ENCODE measurements at regions not wholly inside any gene's neighbourhood (a gene's known extent, or its start where the extent isn't known, plus 50 kb on each side); places are given as distances from the start of the nearest gene placed in this dataset.

- H3K4me3 ChIP-seq (ENCODE audit: low read length): no peak overlapping the region
- TF ChIP-seq CTCF (conservative IDR thresholded peaks at IDR 0.05; ENCODE audit: low read depth, low read length): no peak
These were observed 75.1 kb upstream of the CAPRIN2 start for GRCh38 chr12:30829876-30830275.

GRCh38 chr12:30828686-30829085 lies 73.9 kb upstream of the CAPRIN2 start:
- no peak overlapping the region for H3K4me3 ChIP-seq (ENCODE audit: low read length)
- no peak for DNase-seq (ENCODE audit: low read depth)
- no peak for TF ChIP-seq CTCF (conservative IDR thresholded peaks at IDR 0.05; ENCODE audit: low read depth, low read length)

More at GRCh38 chr12:30829876-30830275, 75.1 kb upstream of the CAPRIN2 start:
- no peak for DNase-seq (ENCODE audit: low read depth)

DNA sequence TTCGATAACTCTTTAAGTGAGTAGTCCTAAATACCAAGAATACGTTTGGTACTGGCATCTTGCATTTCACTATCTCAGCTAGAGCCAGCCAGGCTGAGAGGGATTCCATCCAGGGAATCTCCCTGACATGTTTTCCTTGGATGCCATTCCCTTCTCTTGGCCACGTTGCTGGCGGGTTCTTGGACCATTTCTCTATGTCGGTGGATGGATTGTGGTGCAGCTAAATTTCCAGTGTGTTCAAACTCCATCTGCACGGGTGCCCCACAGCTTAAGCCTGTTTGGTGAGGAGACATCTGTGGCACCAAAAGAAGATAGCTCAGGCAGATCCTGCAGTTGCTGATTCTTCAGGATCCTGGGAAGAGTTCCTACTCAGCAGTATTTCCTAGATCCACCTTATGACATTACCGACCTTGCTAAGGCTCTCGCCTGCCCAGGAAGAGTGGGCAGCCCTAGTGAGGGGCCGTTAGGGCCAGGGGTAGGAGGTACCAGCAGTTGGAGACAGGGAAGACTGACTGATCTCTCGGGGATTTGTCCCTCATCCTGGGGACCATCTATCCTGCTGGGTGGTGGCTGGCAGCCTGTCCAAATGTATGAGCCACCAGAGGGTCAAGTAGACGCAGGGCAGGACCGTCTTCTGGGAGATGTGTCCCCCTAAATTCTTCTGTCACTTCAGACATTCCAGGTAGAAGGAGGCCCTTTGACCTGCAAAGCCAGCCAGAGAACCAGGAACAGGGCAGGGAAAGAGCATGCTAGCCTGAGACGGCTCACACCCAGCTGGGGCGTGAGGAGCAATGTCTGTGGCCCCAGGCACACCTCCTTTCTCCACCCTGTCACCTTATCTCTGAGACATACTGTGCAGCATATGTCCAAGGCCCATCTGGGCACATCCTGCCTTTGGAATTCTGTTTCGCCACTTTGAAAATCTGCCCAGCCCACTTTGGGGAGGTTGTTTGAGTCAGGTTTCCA lies 72.6 kb upstream of the CAPRIN2 start:
- no peak overlapping the region for H3K4me3 ChIP-seq (ENCODE audit: low read length)
- no peak for TF ChIP-seq CTCF (conservative IDR thresholded peaks at IDR 0.05; ENCODE audit: low read depth, low read length)
- DNase-seq (ENCODE audit: low read depth): no peak

DNA sequence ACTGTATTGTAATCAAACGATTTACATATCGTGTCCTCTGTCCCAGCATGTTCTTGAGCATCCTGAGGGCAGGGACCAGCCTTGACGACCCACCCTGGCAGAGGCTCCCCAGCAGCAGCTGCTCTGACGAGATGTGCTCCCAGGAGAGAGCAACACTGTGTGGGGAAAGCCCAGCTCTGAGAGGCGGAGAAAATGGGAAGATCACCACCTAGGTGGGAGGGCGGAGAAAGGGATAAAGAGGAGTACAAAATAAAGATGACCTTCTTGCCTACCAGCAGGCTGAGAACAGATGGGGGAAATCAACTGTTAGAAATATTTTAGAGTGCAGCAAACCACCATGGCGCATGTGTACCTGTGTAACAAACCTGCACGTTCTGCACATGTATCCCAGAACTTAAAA lies 71.5 kb upstream of the CAPRIN2 start:
- no peak overlapping the region for H3K4me3 ChIP-seq (ENCODE audit: low read length)
- TF ChIP-seq CTCF (conservative IDR thresholded peaks at IDR 0.05; ENCODE audit: low read depth, low read length): no peak
- no peak for DNase-seq (ENCODE audit: low read depth)

- DNase-seq (ENCODE audit: low read depth): no peak
- no peak for TF ChIP-seq CTCF (conservative IDR thresholded peaks at IDR 0.05; ENCODE audit: low read depth, low read length)
- H3K4me3 ChIP-seq (ENCODE audit: low read length): no peak overlapping the region
These were observed 70.6 kb upstream of the CAPRIN2 start for GRCh38 chr12:30825341-30825740.

DNA sequence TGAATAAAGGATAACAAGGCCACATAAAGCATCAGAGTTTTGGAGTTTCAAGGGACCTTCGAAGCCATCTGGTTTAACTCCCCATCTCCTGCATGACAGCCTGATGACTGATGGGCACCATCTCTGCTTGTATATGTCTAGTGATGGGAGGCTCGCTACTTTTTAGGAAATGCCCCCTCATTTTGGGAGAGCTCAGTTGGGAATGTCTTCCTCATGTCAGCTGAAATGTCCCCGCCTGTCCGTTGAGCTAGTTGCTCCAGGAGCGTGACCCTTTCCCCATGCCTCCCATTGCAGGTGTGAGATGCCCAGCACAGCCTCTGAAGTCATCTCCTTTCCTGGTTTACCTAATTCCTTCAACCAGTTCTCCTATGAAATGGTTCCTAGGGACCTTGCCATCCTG lies 69.6 kb upstream of the CAPRIN2 start:
- no peak for TF ChIP-seq CTCF (conservative IDR thresholded peaks at IDR 0.05; ENCODE audit: low read depth, low read length)
- no peak for DNase-seq (ENCODE audit: low read depth)
- H3K4me3 ChIP-seq (ENCODE audit: low read length): no peak overlapping the region

- no peak for DNase-seq (ENCODE audit: low read depth)
- H3K4me3 ChIP-seq (ENCODE audit: low read length): no peak overlapping the region
- no peak for TF ChIP-seq CTCF (conservative IDR thresholded peaks at IDR 0.05; ENCODE audit: low read depth, low read length)
These were observed 69.0 kb upstream of the CAPRIN2 start for GRCh38 chr12:30823764-30824163.
